GM12872 (cell line): ENCODE measurements at regions not wholly inside any gene's neighbourhood (a gene's known extent, or its start where the extent isn't known, plus 50 kb on each side); places are given as distances from the start of the nearest gene placed in this dataset.

Source experiments
- TF ChIP-seq, protein P1 (sequence below): IDR thresholded peaks from 3 replicates; pipeline ENCODE4 v1.5.1; 2011; ENCODE audit warnings: low read depth, mild to moderate bottlenecking, low read length, moderate library complexity; ENCODE audit not compliant: insufficient read depth

- TF ChIP-seq, protein P1, sequence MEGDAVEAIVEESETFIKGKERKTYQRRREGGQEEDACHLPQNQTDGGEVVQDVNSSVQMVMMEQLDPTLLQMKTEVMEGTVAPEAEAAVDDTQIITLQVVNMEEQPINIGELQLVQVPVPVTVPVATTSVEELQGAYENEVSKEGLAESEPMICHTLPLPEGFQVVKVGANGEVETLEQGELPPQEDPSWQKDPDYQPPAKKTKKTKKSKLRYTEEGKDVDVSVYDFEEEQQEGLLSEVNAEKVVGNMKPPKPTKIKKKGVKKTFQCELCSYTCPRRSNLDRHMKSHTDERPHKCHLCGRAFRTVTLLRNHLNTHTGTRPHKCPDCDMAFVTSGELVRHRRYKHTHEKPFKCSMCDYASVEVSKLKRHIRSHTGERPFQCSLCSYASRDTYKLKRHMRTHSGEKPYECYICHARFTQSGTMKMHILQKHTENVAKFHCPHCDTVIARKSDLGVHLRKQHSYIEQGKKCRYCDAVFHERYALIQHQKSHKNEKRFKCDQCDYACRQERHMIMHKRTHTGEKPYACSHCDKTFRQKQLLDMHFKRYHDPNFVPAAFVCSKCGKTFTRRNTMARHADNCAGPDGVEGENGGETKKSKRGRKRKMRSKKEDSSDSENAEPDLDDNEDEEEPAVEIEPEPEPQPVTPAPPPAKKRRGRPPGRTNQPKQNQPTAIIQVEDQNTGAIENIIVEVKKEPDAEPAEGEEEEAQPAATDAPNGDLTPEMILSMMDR, result no peak
These were observed 185.2 kb downstream of the C16orf95 start for GRCh38 chr16:87131996-87132345.

DNA sequence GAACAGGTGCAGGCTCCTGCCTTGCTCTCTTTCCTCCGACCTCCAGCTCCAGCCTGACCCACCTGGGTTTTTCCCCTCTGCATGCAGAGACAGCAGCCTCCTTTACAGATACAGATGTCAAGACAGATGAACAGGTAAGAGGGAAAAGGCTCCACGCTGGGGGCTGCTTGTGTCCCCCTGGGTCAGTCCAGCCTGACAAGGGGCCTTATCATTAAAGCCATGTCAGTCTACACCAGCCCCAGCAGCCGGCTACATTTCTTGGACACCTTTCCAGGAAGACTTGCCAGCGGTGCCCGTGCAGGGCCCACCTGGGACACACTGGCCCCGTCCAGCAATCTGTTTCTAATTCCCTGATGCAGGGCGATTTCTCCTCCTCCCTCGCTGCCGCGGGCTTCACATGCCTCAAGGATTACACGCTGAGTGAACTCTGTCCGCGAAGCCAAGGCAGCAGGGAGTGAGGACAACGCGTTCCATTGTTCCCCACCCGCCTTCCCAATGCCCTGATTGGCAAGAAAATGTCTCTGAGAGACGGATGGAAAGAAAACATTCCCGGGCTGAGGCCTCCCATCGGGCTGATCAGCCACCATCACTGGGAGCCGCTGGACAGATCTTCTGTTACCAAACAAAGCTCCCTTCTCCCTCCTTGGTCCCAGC, 184.7 kb downstream of the C16orf95 start:
- TF ChIP-seq, protein P1, result no peak

DNA sequence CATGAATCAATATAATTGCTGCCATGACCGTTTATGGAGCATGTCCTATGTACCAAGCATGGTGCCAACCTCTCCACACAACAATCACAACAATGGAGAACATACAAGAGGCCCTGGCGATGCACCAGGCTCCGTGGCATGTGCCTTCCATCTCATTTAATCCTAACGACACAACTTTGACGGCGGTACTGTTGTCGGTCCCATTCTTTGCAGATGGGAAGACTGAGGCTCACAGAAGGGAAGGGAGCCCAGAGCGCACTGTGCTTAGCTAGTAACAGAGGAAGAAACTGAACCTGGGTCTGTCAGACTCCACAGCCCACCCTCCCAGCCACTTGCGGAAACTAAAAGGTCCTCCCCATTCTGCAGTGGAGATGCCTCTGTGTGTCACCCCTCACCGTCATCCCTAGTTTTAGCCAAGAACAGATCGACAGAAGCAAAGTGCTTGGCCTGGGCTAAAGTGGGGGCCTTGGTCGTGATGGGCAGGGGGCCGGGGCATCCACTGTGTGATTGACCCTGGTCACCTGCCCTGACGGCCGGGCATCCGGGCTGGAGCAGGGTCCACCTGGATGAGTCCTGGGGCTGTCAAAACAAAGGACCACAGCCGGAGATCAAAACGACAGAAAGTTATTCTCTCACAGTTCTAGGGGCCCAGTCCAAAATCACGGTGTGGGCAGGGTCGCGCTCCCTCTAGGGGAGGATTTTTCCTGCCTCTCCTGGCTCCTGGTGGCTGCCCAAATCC, 183.9 kb downstream of the C16orf95 start:
- TF ChIP-seq, protein P1, result no peak

DNA sequence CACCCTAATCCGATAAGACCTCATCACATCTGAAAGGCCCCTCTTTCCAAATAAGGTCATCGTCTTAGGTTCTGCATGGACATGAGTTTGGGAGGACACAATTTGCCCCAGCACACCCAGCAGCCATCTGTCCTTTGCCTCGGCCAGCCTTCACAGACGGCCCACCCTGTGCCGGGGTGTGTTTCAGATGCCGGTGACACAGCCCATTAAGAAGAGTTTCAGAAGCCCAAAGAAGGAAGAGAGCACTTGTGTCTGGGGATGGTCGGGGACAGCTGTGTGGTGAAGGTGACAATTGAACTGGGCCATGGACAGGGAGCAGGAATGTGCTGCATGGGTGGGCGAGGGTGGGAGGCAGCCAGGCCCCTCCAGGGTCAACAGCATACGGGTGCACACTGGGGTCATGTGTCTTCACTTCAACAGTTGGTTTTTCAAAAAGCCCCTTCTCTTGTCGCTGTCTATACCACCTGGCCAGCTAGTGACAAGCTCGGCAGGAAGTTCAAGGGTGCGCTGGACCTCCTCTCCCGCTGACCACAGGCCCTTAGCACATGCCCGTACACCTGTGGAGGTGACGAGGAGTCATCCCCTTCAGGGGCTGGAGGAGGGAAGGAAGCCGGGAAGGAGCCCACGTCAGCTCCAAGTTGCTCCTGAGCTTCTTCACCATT, 183.1 kb downstream of the C16orf95 start:
- TF ChIP-seq, protein P1, result no peak

GRCh38 chr16:87134628-87134995, 182.6 kb downstream of the C16orf95 start:
- TF ChIP-seq, protein P1, result no peak

GRCh38 chr16:87135246-87136030, 181.8 kb downstream of the C16orf95 start:
- TF ChIP-seq, protein P1, result no peak

DNA sequence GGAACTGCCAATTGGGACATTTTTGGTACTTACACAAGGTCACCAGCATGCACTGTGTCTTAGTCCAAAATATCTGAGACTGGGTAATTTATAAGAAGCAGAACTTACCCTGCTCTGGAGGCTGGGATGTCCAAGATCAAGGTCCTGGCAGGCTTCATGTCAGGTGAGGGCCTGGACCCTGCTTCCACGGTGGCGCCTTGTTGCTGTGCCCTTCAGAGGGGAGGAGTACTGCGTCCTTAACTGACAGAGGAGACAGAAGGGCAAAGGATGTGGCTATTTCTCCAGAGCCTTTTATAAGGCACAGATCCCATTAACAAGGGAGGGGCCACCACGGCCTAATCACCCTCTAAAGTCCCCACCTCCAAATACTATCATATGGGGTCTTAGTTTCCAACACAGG, 178.9 kb downstream of the C16orf95 start:
- TF ChIP-seq, protein P1, result no peak
